ENCODE measurements at regions not wholly inside any gene's neighbourhood (a gene's known extent, or its start where the extent isn't known, plus 50 kb on each side); places are given as distances from the start of the nearest gene placed in this dataset.

DNA sequence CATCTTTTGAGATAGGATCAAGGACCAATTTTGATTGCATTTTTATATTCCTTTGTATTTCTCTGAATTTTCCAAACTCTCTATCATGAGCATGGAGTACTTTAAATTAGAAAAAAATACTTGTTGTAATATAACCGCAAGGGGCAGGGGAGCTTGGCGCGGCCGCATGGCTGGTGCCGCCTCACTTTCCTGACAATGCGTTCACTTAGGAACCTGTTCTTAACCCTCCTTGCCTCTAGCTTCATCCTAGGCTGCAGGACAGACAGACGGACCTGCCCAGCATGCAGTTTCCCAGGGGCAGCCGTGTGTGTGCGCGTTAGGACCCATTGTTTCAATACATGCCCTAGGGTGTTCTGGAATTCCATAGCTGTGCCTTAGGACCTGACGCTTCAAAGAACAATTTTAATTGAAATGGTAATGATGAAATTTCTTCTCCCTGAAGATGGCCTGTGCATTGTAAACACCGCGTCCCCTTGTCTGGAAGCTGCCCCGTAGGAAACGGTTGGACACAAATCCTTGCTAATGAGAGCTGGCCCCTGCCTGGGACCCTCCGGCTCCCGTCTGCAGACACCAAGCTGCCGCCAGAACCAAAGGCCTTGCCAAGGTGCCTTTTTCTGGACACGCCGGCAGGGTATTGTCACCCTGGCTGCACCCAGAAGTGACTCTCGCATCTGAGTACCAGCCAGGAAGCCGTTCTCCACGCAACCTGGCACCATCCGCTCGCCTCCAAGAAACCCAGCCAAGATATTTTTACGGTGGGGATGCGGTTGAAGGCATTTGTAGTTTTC is 466.4 kb downstream of the NPHP4 start:
- TF ChIP-seq, protein P1, sequence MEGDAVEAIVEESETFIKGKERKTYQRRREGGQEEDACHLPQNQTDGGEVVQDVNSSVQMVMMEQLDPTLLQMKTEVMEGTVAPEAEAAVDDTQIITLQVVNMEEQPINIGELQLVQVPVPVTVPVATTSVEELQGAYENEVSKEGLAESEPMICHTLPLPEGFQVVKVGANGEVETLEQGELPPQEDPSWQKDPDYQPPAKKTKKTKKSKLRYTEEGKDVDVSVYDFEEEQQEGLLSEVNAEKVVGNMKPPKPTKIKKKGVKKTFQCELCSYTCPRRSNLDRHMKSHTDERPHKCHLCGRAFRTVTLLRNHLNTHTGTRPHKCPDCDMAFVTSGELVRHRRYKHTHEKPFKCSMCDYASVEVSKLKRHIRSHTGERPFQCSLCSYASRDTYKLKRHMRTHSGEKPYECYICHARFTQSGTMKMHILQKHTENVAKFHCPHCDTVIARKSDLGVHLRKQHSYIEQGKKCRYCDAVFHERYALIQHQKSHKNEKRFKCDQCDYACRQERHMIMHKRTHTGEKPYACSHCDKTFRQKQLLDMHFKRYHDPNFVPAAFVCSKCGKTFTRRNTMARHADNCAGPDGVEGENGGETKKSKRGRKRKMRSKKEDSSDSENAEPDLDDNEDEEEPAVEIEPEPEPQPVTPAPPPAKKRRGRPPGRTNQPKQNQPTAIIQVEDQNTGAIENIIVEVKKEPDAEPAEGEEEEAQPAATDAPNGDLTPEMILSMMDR (conservative IDR thresholded peaks at IDR 0.05; ENCODE audit: low read depth, low read length) = no peak
- no peak for DNase-seq (ENCODE audit: low read depth)
- no peak overlapping the region for H3K4me3 ChIP-seq (ENCODE audit: low read depth, low read length)

DNA sequence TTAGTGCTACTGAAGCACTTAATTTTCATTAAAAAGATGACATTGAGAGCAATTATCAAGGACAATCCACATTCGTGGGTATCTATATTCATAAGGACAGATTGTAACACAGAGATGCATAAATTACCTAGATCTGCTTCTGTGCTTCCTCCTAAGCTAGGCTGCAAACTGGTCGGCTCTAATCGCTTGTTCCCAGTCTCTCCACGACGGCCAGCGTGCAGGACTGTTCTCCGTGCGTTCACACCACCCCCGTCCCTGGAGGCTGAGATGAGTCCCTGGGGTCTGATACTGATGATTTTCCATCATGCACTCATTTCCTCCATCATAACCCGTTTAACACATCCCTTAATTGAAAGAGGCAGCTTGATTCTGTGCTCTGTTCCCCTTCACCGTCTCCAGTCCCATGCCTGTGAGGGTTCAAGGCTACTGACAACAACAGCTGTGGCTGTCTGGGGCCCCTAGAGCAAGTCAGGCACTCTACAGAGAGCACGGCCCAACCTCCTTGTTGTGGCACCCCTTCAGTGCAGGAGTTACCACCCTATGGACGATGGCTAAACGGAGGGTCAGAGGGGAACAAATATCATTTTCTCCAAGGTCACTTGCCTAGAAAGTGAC is 469.6 kb downstream of the NPHP4 start:
- TF ChIP-seq, protein P1 (conservative IDR thresholded peaks at IDR 0.05; ENCODE audit: low read depth, low read length) = no peak
- H3K4me3 ChIP-seq (ENCODE audit: low read depth, low read length) = no peak overlapping the region
- DNase-seq (ENCODE audit: low read depth) = no peak

DNA sequence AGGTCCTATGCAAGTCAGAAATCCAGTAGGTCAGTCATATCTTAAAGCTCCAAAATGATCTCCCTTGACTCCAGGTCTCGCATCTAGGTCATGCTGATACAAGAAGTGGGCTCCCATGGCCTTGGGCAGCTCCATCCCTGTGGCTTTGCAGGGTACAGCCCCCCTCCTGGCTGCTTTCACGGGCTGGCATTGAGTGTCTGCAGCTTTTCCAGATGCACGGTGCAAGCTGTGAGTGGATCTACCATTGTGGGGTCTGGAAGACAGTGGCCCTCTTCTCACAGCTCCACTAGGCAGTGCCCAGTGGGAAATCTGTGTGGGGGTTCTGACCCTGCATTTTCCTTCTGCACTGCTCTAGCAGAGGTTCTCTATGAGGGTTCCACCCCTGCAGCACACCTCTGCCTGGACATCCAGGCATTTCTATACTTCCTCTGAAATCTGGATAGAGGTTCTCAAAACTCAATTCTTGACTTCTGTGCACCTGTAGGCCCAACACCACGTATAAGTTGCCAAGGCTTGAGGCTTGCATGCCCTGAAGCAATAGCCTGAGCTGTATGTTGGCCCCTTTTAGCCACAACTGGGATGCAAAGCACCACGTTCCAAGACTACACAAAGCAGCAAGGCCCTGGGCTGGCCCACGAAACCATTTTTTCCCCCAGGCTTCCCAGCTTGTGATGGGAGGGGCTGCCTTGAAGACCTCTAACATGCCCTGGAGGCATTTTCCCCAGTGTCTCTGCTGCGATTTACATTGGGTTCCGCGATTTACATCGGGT is 472.7 kb downstream of the NPHP4 start:
- no peak for DNase-seq (ENCODE audit: low read depth)
- TF ChIP-seq, protein P1 (conservative IDR thresholded peaks at IDR 0.05; ENCODE audit: low read depth, low read length) = no peak
- no peak overlapping the region for H3K4me3 ChIP-seq (ENCODE audit: low read depth, low read length)

DNA sequence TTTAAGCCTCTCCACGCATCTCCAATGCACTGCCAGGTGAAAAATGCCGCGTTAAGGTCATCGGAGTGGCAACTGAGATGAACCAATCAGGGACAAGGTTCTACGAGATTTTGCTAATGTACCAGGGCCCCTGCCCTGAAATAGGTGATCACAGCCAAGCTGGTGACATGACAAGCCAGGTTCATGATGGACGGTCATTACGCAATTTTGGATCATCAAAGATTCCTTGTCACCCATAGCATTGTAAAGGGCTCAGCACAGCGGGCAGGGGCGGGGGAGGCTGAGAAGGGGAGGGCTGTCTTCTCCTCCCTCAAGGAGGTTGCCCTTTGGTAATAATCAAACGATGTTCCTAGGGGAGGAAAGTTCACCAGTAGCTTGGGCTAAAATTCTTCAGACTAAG is 475.5 kb downstream of the NPHP4 start:
- TF ChIP-seq, protein P1 (conservative IDR thresholded peaks at IDR 0.05; ENCODE audit: low read depth, low read length) = no peak
- H3K4me3 ChIP-seq (ENCODE audit: low read depth, low read length) = no peak overlapping the region
- DNase-seq (ENCODE audit: low read depth) = no peak

DNA sequence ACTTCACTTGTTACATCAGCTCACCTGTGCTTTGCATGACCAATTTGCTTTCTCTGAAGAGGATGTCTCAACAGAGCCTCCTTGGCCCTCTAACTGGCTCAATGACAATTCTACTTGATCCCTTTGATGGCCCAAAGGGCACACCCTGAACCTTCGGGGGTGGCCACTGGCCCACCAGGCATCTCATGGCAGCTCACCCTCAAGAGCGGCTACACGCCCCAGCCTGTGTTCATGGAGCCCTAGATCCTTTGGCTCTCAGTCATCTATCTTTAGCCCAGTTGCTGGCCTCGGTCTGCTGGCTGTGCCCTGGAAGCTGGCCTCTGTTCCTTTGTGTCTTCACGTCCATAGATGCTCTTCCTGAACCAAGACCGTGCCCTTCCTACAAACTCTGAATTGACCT is 476.7 kb downstream of the NPHP4 start:
- no peak overlapping the region for H3K4me3 ChIP-seq (ENCODE audit: low read depth, low read length)
- DNase-seq (ENCODE audit: low read depth) = no peak
- TF ChIP-seq, protein P1 (conservative IDR thresholded peaks at IDR 0.05; ENCODE audit: low read depth, low read length) = no peak

DNA sequence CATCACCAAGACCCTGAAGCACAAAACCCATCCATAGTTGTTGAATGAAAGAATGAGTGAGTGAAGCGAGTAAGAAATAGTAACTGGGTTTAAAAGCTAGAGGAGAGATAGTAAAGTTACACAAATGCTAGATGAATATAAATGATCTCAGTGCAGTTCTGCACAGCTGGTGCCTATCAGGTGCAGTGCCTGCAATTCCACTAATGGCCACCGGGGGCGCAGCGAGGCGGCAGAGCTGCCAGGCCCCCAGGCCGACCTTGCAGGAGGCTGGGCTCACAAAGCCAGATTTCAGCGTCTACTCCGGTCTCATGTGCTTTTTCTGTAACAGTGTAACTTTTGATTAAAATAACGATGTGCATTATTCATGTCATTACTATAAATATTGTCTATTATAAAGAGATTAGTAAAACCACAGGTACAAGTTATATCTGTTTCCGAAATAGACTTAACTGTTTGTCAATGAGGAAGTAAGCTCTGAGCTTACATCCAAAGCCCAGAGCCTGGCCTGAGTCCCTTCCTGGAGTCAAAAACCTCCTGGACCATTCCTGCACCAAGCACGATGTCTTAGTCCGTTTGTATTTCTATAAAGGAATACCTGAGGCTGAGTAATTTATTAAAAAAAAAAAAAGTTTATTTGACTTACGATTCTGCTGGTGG is 477.6 kb downstream of the NPHP4 start:
- H3K4me3 ChIP-seq (ENCODE audit: low read depth, low read length) = no peak overlapping the region
- no peak for DNase-seq (ENCODE audit: low read depth)
- TF ChIP-seq, protein P1 (conservative IDR thresholded peaks at IDR 0.05; ENCODE audit: low read depth, low read length) = peak; percentile 98

All from epithelial cell of proximal tubule (primary cell).